Keratinocyte (primary cell): ENCODE measurements at regions not wholly inside any gene's neighbourhood (a gene's known extent, or its start where the extent isn't known, plus 50 kb on each side); places are given as distances from the start of the nearest gene placed in this dataset.
A peak's percentile ranks its signal among the peaks of the same experiment; 100 is the strongest.

Source experiments
- DNase-seq: peaks from one replicate; pipeline ENCODE4 v3.0.0-alpha.2; 2011; ENCODE audit warnings: low read depth, missing footprints, low spot score
- FAIRE-seq: peaks from 2 replicates; lab custom pipeline; 2011; peaks lifted over from hg19 to GRCh38; lab: Jason Lieb, UNC
- H2AFZ ChIP-seq: 2 replicates; pipeline ENCODE4 v1.6.0; 2012; ENCODE audit warnings: low read length, control low read depth, inconsistent platforms; ENCODE audit not compliant: control insufficient read depth
- H3K27ac ChIP-seq: 2 replicates; pipeline ENCODE4 v1.5.1; 2011; ENCODE audit warnings: low read length; ENCODE audit not compliant: control insufficient read depth, insufficient read depth
- H3K27me3 ChIP-seq: 3 replicates; pipeline ENCODE4 v1.6.0; 2011; ENCODE audit warnings: low read length; ENCODE audit not compliant: control insufficient read depth, insufficient read depth; ENCODE audit errors: extremely low read depth
- H3K36me3 ChIP-seq, 2 experiments: 2 replicates in 1 of 2; 3 replicates in 1 of 2; pipeline ENCODE4 v1.5.1; 2011; ENCODE audit warnings: low read length in 2 of 2, mild to moderate bottlenecking in 1 of 2; ENCODE audit not compliant: control insufficient read depth in 2 of 2, insufficient read depth in 2 of 2; ENCODE audit errors: extremely low read depth in 1 of 2
- H3K4me1 ChIP-seq: 3 replicates; pipeline ENCODE4 v1.5.1; 2011; ENCODE audit warnings: low read length; ENCODE audit not compliant: control insufficient read depth, insufficient read depth; ENCODE audit errors: extremely low read depth
- H3K4me2 ChIP-seq: 3 replicates; pipeline ENCODE4 v1.6.0; 2011; ENCODE audit warnings: low read depth, low read length; ENCODE audit not compliant: control insufficient read depth, insufficient read depth; ENCODE audit errors: extremely low read depth
- H3K4me3 ChIP-seq, 3 experiments: fragments of 200-600 bp in 1 of 3; sonication (generic) in 1 of 3; 2 replicates in 2 of 3; 3 replicates in 1 of 3; pipeline ENCODE4 v1.5.1; 2011 to 2016; ENCODE audit warnings: low read length in 3 of 3, mild to moderate bottlenecking in 3 of 3, control low read depth in 2 of 3, inconsistent platforms in 1 of 3, low read depth in 1 of 3, mixed read lengths in 1 of 3, mixed run types in 1 of 3, moderate library complexity in 1 of 3; ENCODE audit not compliant: control insufficient read depth in 2 of 3, insufficient read depth in 2 of 3; ENCODE audit errors: extremely low read depth in 1 of 3
- H3K79me2 ChIP-seq: 2 replicates; pipeline ENCODE4 v1.6.0; 2012; ENCODE audit warnings: low read length; ENCODE audit not compliant: control insufficient read depth, insufficient read depth
- H3K9ac ChIP-seq: 3 replicates; pipeline ENCODE4 v1.6.0; 2011; ENCODE audit warnings: low read length; ENCODE audit not compliant: control insufficient read depth, insufficient read depth; ENCODE audit errors: extremely low read depth
- H3K9me1 ChIP-seq: 3 replicates; pipeline ENCODE4 v1.6.0; 2011; ENCODE audit warnings: low read length; ENCODE audit not compliant: control insufficient read depth, insufficient read depth; ENCODE audit errors: extremely low read depth
- H3K9me3 ChIP-seq: 2 replicates; pipeline ENCODE4 v1.5.1; 2012; ENCODE audit warnings: low read depth, low read length; ENCODE audit not compliant: control insufficient read depth
- H4K20me1 ChIP-seq: 3 replicates; pipeline ENCODE4 v1.6.0; 2011; ENCODE audit warnings: low read length; ENCODE audit not compliant: control insufficient read depth, insufficient read depth; ENCODE audit errors: extremely low read depth
- CTCF ChIP-seq, 3 experiments: IDR thresholded peaks in 1 of 3; conservative IDR thresholded peaks in 1 of 3; optimal IDR thresholded peaks in 1 of 3; 2 replicates in 2 of 3; 3 replicates in 1 of 3; pipeline versions ENCODE3 to v1.5.1; 2011; ENCODE audit warnings: low read length in 3 of 3, mild to moderate bottlenecking in 3 of 3, moderate library complexity in 2 of 3, control low read depth in 1 of 3, inconsistent platforms in 1 of 3; ENCODE audit not compliant: insufficient read depth in 2 of 3; ENCODE audit errors: extremely low read depth in 1 of 3
- EZH2 ChIP-seq: IDR thresholded peaks from one replicate; pipeline ENCODE4 v1.6.1; 2012; ENCODE audit warnings: inconsistent platforms, mild to moderate bottlenecking, low read length, moderate library complexity
- dilution Hi-C: fragments of 300-500 bp; cut with MboI; formaldehyde crosslinking; loops from one replicate; pipeline ENCODE4 v1.7.0; 2020; ENCODE audit warnings: low sequenced_read_pairs; ENCODE audit not compliant: extremely low pct_ligation_motif_present

GRCh38 chr6:138597336-138597735, 98.0 kb upstream of the NHSL1 start:
- Histone ChIP-seq H3K4me2 (peak overlapping the region; percentile 54), H3K27me3 (no peaks in the 10 kb centered on the region), H3K4me3 (no peak overlapping the region), H3K36me3 (no peaks in the 10 kb centered on the region), H4K20me1 (no peaks in the 10 kb centered on the region), H3K9me3 (no peaks in the 10 kb centered on the region), H3K79me2 (peaks cover 34% of the 10 kb centered on the region), H3K4me1 (peaks cover 40% of the 10 kb centered on the region), H3K9ac (no peak overlapping the region), H3K9me1 (no peaks in the 10 kb centered on the region), H3K27ac (no peak overlapping the region), H2AFZ (no peak overlapping the region)
- dilution Hi-C loops, result no loop called here
- DNase-seq (no peak), FAIRE-seq (peak; percentile 39)
- TF ChIP-seq CTCF (optimal IDR thresholded peaks at IDR 0.05 in 1 of 3, IDR thresholded peaks at IDR 0.05 in 1 of 3, conservative IDR thresholded peaks at IDR 0.05 in 1 of 3; ENCODE audit: extremely low read depth in 1 of 3, insufficient read depth in 2 of 3, low read length in 3 of 3) (no peak), EZH2 (no peak)

- H3K36me3 ChIP-seq, result no peaks in the 10 kb centered on the region
- no peak for FAIRE-seq
- dilution Hi-C loops, result no loop called here
- no peak overlapping the region for H3K4me2 ChIP-seq
- H3K27ac ChIP-seq, result no peak overlapping the region
- no peaks in the 10 kb centered on the region for H3K9me1 ChIP-seq
- peaks cover 27% of the 10 kb centered on the region for H3K4me1 ChIP-seq
- H3K27me3 ChIP-seq, result no peaks in the 10 kb centered on the region
- DNase-seq, result no peak
- H3K79me2 ChIP-seq, result peaks cover 39% of the 10 kb centered on the region
- H2AFZ ChIP-seq, result no peak overlapping the region
- H3K9me3 ChIP-seq, result no peaks in the 10 kb centered on the region
- H3K9ac ChIP-seq, result no peak overlapping the region
- H3K4me3 ChIP-seq, result no peak overlapping the region
- H4K20me1 ChIP-seq, result no peaks in the 10 kb centered on the region
- TF ChIP-seq EZH2, result no peak
- TF ChIP-seq CTCF (optimal IDR thresholded peaks at IDR 0.05 in 1 of 3, IDR thresholded peaks at IDR 0.05 in 1 of 3, conservative IDR thresholded peaks at IDR 0.05 in 1 of 3; ENCODE audit: extremely low read depth in 1 of 3, insufficient read depth in 2 of 3, low read length in 3 of 3), result no peak
Observed at GRCh38 chr6:138598562-138599173, 99.4 kb upstream of the NHSL1 start.
